Gastroesophageal sphincter (tissue), 3 donors: ENCODE measurements at regions not wholly inside any gene's neighbourhood (a gene's known extent, or its start where the extent isn't known, plus 50 kb on each side); places are given as distances from the start of the nearest gene placed in this dataset.

ENCODE experiments used
- EP300 ChIP-seq: sonication (generic); formaldehyde crosslinking; IDR thresholded peaks from one replicate; pipeline ENCODE4 v1.6.1; 2017; ENCODE audit warnings: antibody characterized with exemption, mild to moderate bottlenecking
- POLR2A ChIP-seq, 2 donors: fragments of 450-650 bp; IDR thresholded peaks; one replicate each; pipeline ENCODE4 v1.6.1; 2017; ENCODE audit warnings: antibody characterized with exemption in 2 of 2, mild to moderate bottlenecking in 2 of 2, moderate library complexity in 1 of 2
- POLR2AphosphoS5 ChIP-seq: sonication (generic); formaldehyde crosslinking; IDR thresholded peaks from one replicate; pipeline ENCODE4 v1.6.1; 2017; ENCODE audit warnings: antibody characterized with exemption
- TF ChIP-seq, protein P1 (sequence below), 4 experiments: fragments of 200-600 bp in 2 of 4; fragments of 450-650 bp in 2 of 4; sonication (generic) in 1 of 4; IDR thresholded peaks; one replicate each; pipeline ENCODE4 v1.5.1; 2017 to 2019; ENCODE audit warnings: antibody characterized with exemption in 4 of 4, mild to moderate bottlenecking in 2 of 4, moderate library complexity in 2 of 4

DNA sequence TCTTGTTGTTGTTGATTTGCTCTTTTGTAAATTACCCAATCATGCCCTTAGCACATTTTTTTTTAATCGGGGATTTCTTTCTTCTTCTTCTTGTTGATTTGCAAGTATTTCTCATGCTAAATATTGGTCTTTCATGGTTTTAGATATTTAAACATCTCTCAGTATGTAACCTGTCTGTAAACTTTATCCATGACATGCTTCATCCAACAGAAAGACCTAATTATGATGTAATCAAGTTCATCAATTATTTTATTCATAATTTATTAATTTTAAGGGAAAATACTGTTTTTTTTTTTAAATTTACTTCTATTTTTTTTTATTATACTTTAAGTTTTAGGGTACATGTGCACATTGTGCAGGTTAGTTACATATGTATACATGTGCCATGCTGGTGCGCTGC is 69.8 kb downstream of the TNFSF18 start:
- TF ChIP-seq, protein P1, sequence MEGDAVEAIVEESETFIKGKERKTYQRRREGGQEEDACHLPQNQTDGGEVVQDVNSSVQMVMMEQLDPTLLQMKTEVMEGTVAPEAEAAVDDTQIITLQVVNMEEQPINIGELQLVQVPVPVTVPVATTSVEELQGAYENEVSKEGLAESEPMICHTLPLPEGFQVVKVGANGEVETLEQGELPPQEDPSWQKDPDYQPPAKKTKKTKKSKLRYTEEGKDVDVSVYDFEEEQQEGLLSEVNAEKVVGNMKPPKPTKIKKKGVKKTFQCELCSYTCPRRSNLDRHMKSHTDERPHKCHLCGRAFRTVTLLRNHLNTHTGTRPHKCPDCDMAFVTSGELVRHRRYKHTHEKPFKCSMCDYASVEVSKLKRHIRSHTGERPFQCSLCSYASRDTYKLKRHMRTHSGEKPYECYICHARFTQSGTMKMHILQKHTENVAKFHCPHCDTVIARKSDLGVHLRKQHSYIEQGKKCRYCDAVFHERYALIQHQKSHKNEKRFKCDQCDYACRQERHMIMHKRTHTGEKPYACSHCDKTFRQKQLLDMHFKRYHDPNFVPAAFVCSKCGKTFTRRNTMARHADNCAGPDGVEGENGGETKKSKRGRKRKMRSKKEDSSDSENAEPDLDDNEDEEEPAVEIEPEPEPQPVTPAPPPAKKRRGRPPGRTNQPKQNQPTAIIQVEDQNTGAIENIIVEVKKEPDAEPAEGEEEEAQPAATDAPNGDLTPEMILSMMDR (IDR thresholded peaks at IDR 0.05): no peak
- no peak for TF ChIP-seq POLR2AphosphoS5
- TF ChIP-seq EP300: no peak
- TF ChIP-seq POLR2A (IDR thresholded peaks at IDR 0.05): no peak
